ENCODE measurements at regions not wholly inside any gene's neighbourhood (a gene's known extent, or its start where the extent isn't known, plus 50 kb on each side); places are given as distances from the start of the nearest gene placed in this dataset.

GRCh38 chr7:81135324-81135723, 216.5 kb upstream of the SEMA3C start:
- H3K4me3 ChIP-seq (replicated peaks in 1 of 2; ENCODE audit: low read depth in 2 of 2, low read length in 2 of 2): no peak overlapping the region
- TF ChIP-seq CTCF (IDR thresholded peaks at IDR 0.05; ENCODE audit: low read depth, low read length): no peak
- no peak for DNase-seq (ENCODE audit: low read depth in 2 of 2)

- DNase-seq (ENCODE audit: low read depth in 2 of 2): peak; percentile 5 to 62
- no peak for TF ChIP-seq CTCF (IDR thresholded peaks at IDR 0.05; ENCODE audit: low read depth, low read length)
- no peak overlapping the region for H3K4me3 ChIP-seq (replicated peaks in 1 of 2; ENCODE audit: low read depth in 2 of 2, low read length in 2 of 2)
These were observed 209.2 kb upstream of the SEMA3C start for GRCh38 chr7:81128011-81128410.

GRCh38 chr7:81120803-81121202, 202.0 kb upstream of the SEMA3C start:
- no peak for DNase-seq (ENCODE audit: low read depth in 2 of 2)
- TF ChIP-seq CTCF (IDR thresholded peaks at IDR 0.05; ENCODE audit: low read depth, low read length): no peak
- no peak overlapping the region for H3K4me3 ChIP-seq (replicated peaks in 1 of 2; ENCODE audit: low read depth in 2 of 2, low read length in 2 of 2)

- H3K4me3 ChIP-seq (replicated peaks in 1 of 2; ENCODE audit: low read depth in 2 of 2, low read length in 2 of 2): no peak overlapping the region
- no peak for TF ChIP-seq CTCF (IDR thresholded peaks at IDR 0.05; ENCODE audit: low read depth, low read length)
- no peak for DNase-seq (ENCODE audit: low read depth in 2 of 2)
These were observed 201.3 kb upstream of the SEMA3C start for GRCh38 chr7:81120111-81120510.

- peak in 1 of 2 donors; percentile 66 for DNase-seq (ENCODE audit: low read depth in 2 of 2)
- TF ChIP-seq CTCF (IDR thresholded peaks at IDR 0.05; ENCODE audit: low read depth, low read length): no peak
- no peak overlapping the region for H3K4me3 ChIP-seq (replicated peaks in 1 of 2; ENCODE audit: low read depth in 2 of 2, low read length in 2 of 2)
These were observed 195.8 kb upstream of the SEMA3C start for GRCh38 chr7:81114633-81115032.

- no peak for DNase-seq (ENCODE audit: low read depth in 2 of 2)
- TF ChIP-seq CTCF (IDR thresholded peaks at IDR 0.05; ENCODE audit: low read depth, low read length): no peak
- H3K4me3 ChIP-seq (replicated peaks in 1 of 2; ENCODE audit: low read depth in 2 of 2, low read length in 2 of 2): no peak overlapping the region
These were observed 193.9 kb upstream of the SEMA3C start for GRCh38 chr7:81112731-81113130.

GRCh38 chr7:81111781-81112540, 193.1 kb upstream of the SEMA3C start:
- peak in 1 of 2 donors; percentile 16 for DNase-seq (ENCODE audit: low read depth in 2 of 2)
- H3K4me3 ChIP-seq (replicated peaks in 1 of 2; ENCODE audit: low read depth in 2 of 2, low read length in 2 of 2): no peak overlapping the region
- TF ChIP-seq CTCF (IDR thresholded peaks at IDR 0.05; ENCODE audit: low read depth, low read length): no peak

Measured in cardiac fibroblast (primary cell).